22Rv1 (cell line): ENCODE measurements at regions not wholly inside any gene's neighbourhood (a gene's known extent, or its start where the extent isn't known, plus 50 kb on each side); places are given as distances from the start of the nearest gene placed in this dataset.

Experiments
- H3K27ac ChIP-seq: fragments of 450-650 bp; 2 replicates; pipeline ENCODE4 v1.5.1; 2017
- CTCF ChIP-seq: fragments of 450-650 bp; IDR thresholded peaks from 2 replicates; pipeline ENCODE4 v1.5.1; 2017; ENCODE audit warnings: mild to moderate bottlenecking
- ZFX ChIP-seq: fragments of 450-650 bp; IDR thresholded peaks from 2 replicates; pipeline ENCODE4 v1.6.1; 2017; ENCODE audit warnings: antibody characterized with exemption, borderline replicate concordance

DNA sequence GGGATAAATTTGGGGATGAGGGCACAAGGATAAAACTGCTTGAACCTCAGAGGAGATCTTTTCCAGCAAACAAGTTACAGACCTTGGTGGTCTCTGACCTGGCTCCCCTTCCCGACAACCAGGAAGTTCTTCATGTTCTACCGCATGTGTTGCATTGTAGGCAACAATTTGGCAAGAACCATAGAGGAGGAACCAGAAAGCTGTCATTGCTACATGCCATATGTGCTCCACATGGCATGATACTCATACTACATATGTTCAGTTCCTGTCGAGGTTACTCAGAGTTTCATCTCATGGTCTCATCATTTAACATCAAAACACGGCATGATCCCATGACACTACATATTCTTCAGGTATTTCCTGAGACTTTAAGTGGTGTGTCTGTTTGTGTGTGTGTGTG is 235.9 kb downstream of the OR13H1 start:
- peak overlapping the region; percentile 91 for H3K27ac ChIP-seq
- TF ChIP-seq ZFX (no peak), CTCF (no peak)

DNA sequence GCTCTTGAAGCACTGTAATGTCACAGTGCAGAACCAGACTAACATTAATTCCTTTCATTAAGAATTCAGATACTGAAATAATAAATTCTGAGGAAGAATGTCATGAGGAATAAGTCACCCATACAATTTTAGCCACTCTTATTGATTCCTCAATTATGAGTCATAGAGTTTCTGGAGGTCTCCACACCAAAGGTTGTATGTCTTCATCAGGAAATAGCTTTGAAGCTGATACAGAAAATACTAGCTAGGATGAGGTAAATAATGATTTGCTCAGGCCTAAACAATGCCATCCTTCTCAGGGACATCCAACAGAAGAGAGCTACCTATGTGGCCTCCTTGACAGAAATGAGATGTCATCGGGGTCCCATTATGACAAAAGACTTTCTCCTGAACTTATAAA is 238.8 kb downstream of the OR13H1 start:
- peak overlapping the region; percentile 81 for H3K27ac ChIP-seq
- TF ChIP-seq CTCF, result no peak
- no peak for TF ChIP-seq ZFX

- peak; percentile 34 for TF ChIP-seq CTCF
- no peak for TF ChIP-seq ZFX
- peak overlapping the region; percentile 81 for H3K27ac ChIP-seq
Measured at GRCh38 chrX:131783555-131784308, 239.4 kb upstream of the STK26 start.

DNA sequence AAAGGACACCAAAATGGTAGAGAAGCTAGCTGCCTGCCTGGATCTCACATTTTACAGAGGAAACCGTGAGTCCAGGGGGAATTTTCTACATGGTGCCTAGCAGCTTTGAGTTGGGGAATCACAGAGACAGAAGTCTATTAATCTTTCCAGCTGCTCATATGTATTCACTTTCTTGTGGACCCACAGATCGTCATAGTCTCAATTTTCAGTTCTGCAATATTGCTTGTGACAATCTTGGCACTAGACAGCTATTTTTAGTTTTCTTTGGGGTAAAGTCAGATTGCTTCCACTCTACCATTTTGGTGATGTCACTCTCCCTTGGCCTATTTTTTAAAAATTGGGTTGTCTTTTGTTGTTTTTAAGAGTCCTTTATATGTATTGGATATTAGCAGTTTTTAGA is 233.4 kb upstream of the STK26 start:
- TF ChIP-seq CTCF (no peak), ZFX (no peak)
- H3K27ac ChIP-seq, result no peak overlapping the region

- peak overlapping the region; percentile 90 for H3K27ac ChIP-seq
- TF ChIP-seq ZFX (no peak), CTCF (no peak)
Measured at GRCh38 chrX:131791608-131792355, 231.3 kb upstream of the STK26 start.

- TF ChIP-seq CTCF, result peak; percentile 18; the same call in 1 of the 2 replicates
- TF ChIP-seq ZFX, result no peak
- peak overlapping the region; percentile 90 for H3K27ac ChIP-seq
Measured at GRCh38 chrX:131792356-131792749, 230.7 kb upstream of the STK26 start.
